CD14-positive monocyte (primary cell): ENCODE measurements at regions not wholly inside any gene's neighbourhood (a gene's known extent, or its start where the extent isn't known, plus 50 kb on each side); places are given as distances from the start of the nearest gene placed in this dataset.

Experiments used
- DNase-seq, 3 donors: peaks; one replicate each; pipeline ENCODE4 v3.0.0-alpha.2; 2011 to 2022
- H2AFZ ChIP-seq: 2 replicates; pipeline ENCODE4 v1.6.0; 2012; ENCODE audit warnings: mild to moderate bottlenecking, low read depth, low read length, inconsistent platforms; ENCODE audit not compliant: insufficient read depth, poor library complexity, severe bottlenecking
- H3K27ac ChIP-seq, 2 donors: 1 replicate in 1 of 2; 2 replicates in 1 of 2; pipeline ENCODE4 v1.5.1; 2012 to 2013; ENCODE audit warnings: low read length in 2 of 2, control low read depth in 1 of 2, inconsistent platforms in 1 of 2, low read depth in 1 of 2, mild to moderate bottlenecking in 1 of 2
- H3K27me3 ChIP-seq, 2 donors: one replicate each; pipeline versions ENCODE4 v1.6.0 to v1.6.1; 2011 to 2013; ENCODE audit warnings: low read length in 2 of 2; ENCODE audit not compliant: control insufficient read depth in 2 of 2, insufficient read depth in 2 of 2
- H3K36me3 ChIP-seq, 2 donors: replicated peaks in 1 of 2; 1 replicate in 1 of 2; 2 replicates in 1 of 2; pipeline versions ENCODE4 v1.5.1 to v1.6.1; 2012 to 2013; ENCODE audit warnings: low read length in 2 of 2, control low read depth in 1 of 2, inconsistent platforms in 1 of 2, mild to moderate bottlenecking in 1 of 2; ENCODE audit not compliant: insufficient read depth in 2 of 2, control insufficient read depth in 1 of 2
- H3K4me1 ChIP-seq, 2 donors: 1 replicate in 1 of 2; 2 replicates in 1 of 2; pipeline versions ENCODE4 v1.5.1 to v1.6.1; 2012 to 2013; ENCODE audit warnings: low read length in 2 of 2, control low read depth in 1 of 2, inconsistent platforms in 1 of 2, mild to moderate bottlenecking in 1 of 2, moderate library complexity in 1 of 2; ENCODE audit not compliant: insufficient read depth in 2 of 2, control insufficient read depth in 1 of 2
- H3K4me2 ChIP-seq: replicated peaks from 2 replicates; pipeline ENCODE3; 2012; ENCODE audit warnings: low read length, moderate library complexity, mild to moderate bottlenecking; ENCODE audit not compliant: poor library complexity, severe bottlenecking; ENCODE audit errors: extremely low read depth
- H3K4me3 ChIP-seq, 3 experiments: fragments of 200-600 bp in 1 of 3; sonication (generic) in 1 of 3; replicated peaks in 1 of 3; 1 replicate in 2 of 3; 2 replicates in 1 of 3; pipeline ENCODE4 v1.5.1; 2011 to 2013; ENCODE audit warnings: low read length in 3 of 3, mild to moderate bottlenecking in 3 of 3, control low read depth in 2 of 3, low read depth in 2 of 3, inconsistent platforms in 1 of 3, moderate library complexity in 1 of 3
- H3K79me2 ChIP-seq: 2 replicates; pipeline ENCODE4 v1.6.0; 2012; ENCODE audit warnings: mild to moderate bottlenecking, control low read depth, inconsistent platforms, low read length, moderate library complexity; ENCODE audit not compliant: insufficient read depth
- H3K9ac ChIP-seq: 2 replicates; pipeline ENCODE4 v1.6.0; 2017; ENCODE audit warnings: low read length, mild to moderate bottlenecking; ENCODE audit not compliant: insufficient read depth, poor library complexity, severe bottlenecking
- H3K9me3 ChIP-seq, 2 donors: replicated peaks in 1 of 2; 1 replicate in 1 of 2; 2 replicates in 1 of 2; pipeline versions ENCODE4 v1.5.1 to v1.6.1; 2012 to 2013; ENCODE audit warnings: low read length in 2 of 2, control low read depth in 1 of 2; ENCODE audit not compliant: control insufficient read depth in 1 of 2, insufficient read depth in 1 of 2
- H4K20me1 ChIP-seq: 2 replicates; pipeline ENCODE4 v1.6.0; 2012; ENCODE audit warnings: mild to moderate bottlenecking, low read length, control low read depth, moderate library complexity; ENCODE audit not compliant: insufficient read depth
- H3K27ac Mint-ChIP-seq, 7 donors: one replicate each; pipeline ENCODE4 v1.8.0; 2020; ENCODE audit warnings: mild to moderate bottlenecking in 7 of 7, mixed read lengths in 7 of 7, moderate library complexity in 6 of 7, inconsistent platforms in 2 of 7
- H3K27me3 Mint-ChIP-seq, 3 donors: one replicate each; pipeline ENCODE4 v1.8.0; 2021 to 2022; ENCODE audit warnings: low read depth in 3 of 3, mild to moderate bottlenecking in 3 of 3, mixed read lengths in 3 of 3, moderate library complexity in 3 of 3, inconsistent platforms in 1 of 3
- H3K36me3 Mint-ChIP-seq, 2 donors: one replicate each; pipeline ENCODE4 v1.8.0; 2020; ENCODE audit warnings: mixed read lengths in 2 of 2, inconsistent platforms in 1 of 2, mild to moderate bottlenecking in 1 of 2
- H3K4me1 Mint-ChIP-seq: one replicate; pipeline ENCODE4 v1.8.0; 2020; ENCODE audit warnings: mild to moderate bottlenecking, mixed read lengths
- H3K4me3 Mint-ChIP-seq, 2 donors: one replicate each; pipeline ENCODE4 v1.8.0; 2020; ENCODE audit warnings: mild to moderate bottlenecking in 2 of 2, mixed read lengths in 2 of 2, moderate library complexity in 1 of 2
- H3K9me3 Mint-ChIP-seq, 7 donors: one replicate each; pipeline ENCODE4 v1.8.0; 2020 to 2022; ENCODE audit warnings: mixed read lengths in 7 of 7, mild to moderate bottlenecking in 6 of 7, moderate library complexity in 6 of 7, inconsistent platforms in 2 of 7
- CTCF ChIP-seq: fragments of 200-600 bp; IDR thresholded peaks from one replicate; pipeline ENCODE4 v1.8.0; 2022; ENCODE audit warnings: antibody characterized with exemption, mild to moderate bottlenecking
- WGBS: methylation state at CpG from one replicate; pipeline ENCODE4 v1.1.5; 2013; ENCODE audit warnings: missing lambda C conversion rate; ENCODE audit not compliant: insufficient coverage; 5-methylcytosine and 5-hydroxymethylcytosine counted together
- intact Hi-C, 2 donors: fragments of 100-400 bp; cut with micrococcal nuclease; formaldehyde crosslinking; loops; one replicate each; pipeline versions ENCODE4 v1.15.0 to v1.15.1; 2023

GRCh38 chr18:38406607-38407006, 841.0 kb upstream of the CELF4 start:
- peaks cover 7 to 8% of the 10 kb centered on the region in 2 donors for H3K9me3 ChIP-seq
- H3K9me3 Mint-ChIP-seq, result peaks cover 0 to 13% (median 7%) of the 10 kb centered on the region in 7 donors
- H3K4me3 ChIP-seq, result no peak overlapping the region
- no peaks in the 10 kb centered on the region for H3K27me3 Mint-ChIP-seq
- H4K20me1 ChIP-seq, result no peaks in the 10 kb centered on the region
- no peak overlapping the region for H3K27ac ChIP-seq
- WGBS, result 50% methylated on average over 1 of the region's 4 CpGs
- no peaks in the 10 kb centered on the region for H3K36me3 ChIP-seq
- no peaks in the 10 kb centered on the region for H3K4me1 Mint-ChIP-seq
- H3K4me3 Mint-ChIP-seq, result no peak overlapping the region
- no peaks in the 10 kb centered on the region for H3K36me3 Mint-ChIP-seq
- H3K27me3 ChIP-seq, result no peaks in the 10 kb centered on the region
- no peak overlapping the region for H3K27ac Mint-ChIP-seq
- no peak overlapping the region for H2AFZ ChIP-seq
- intact Hi-C loops, result no loop called here
- no peaks in the 10 kb centered on the region for H3K79me2 ChIP-seq
- TF ChIP-seq CTCF, result no peak
- no peak overlapping the region for H3K9ac ChIP-seq
- no peak for DNase-seq
- no peak overlapping the region for H3K4me2 ChIP-seq
- H3K4me1 ChIP-seq, result no peaks in the 10 kb centered on the region

- TF ChIP-seq CTCF, result no peak
- Histone ChIP-seq H3K27me3 (no peaks in the 10 kb centered on the region), H3K9me3 (no peaks in the 10 kb centered on the region), H3K9ac (no peak overlapping the region), H2AFZ (no peak overlapping the region), H3K79me2 (no peaks in the 10 kb centered on the region), H3K4me2 (no peak overlapping the region), H4K20me1 (no peaks in the 10 kb centered on the region), H3K4me1 (no peaks in the 10 kb centered on the region), H3K4me3 (no peak overlapping the region), H3K27ac (no peak overlapping the region), H3K36me3 (no peaks in the 10 kb centered on the region)
- H3K27ac Mint-ChIP-seq, result no peak overlapping the region
- no peak for DNase-seq
- H3K27me3 Mint-ChIP-seq, result no peaks in the 10 kb centered on the region
- WGBS, result no CpG with 5 or more reads among the region's 3 CpGs
- H3K4me1 Mint-ChIP-seq, result no peaks in the 10 kb centered on the region
- H3K36me3 Mint-ChIP-seq, result no peaks in the 10 kb centered on the region
- H3K4me3 Mint-ChIP-seq, result no peak overlapping the region
- H3K9me3 Mint-ChIP-seq, result peaks cover 0 to 5% (median 0%) of the 10 kb centered on the region in 7 donors
- intact Hi-C loops, result no loop called here
These were observed 836.9 kb upstream of the CELF4 start for GRCh38 chr18:38402509-38402908.
